Smooth muscle cell (in vitro differentiated cells): ENCODE measurements at regions not wholly inside any gene's neighbourhood (a gene's known extent, or its start where the extent isn't known, plus 50 kb on each side); places are given as distances from the start of the nearest gene placed in this dataset.

Experiments used
- DNase-seq: peaks from one replicate; lab custom pipeline; 2025; ENCODE audit not compliant: unreplicated experiment; lab: John Stamatoyannopoulos, UW
- H2AFZ ChIP-seq: fragments of 200-600 bp; sonication (generic); 2 replicates; pipeline ENCODE4 v1.6.0; 2016; ENCODE audit warnings: antibody characterized with exemption, low read depth, mild to moderate bottlenecking
- H3F3A ChIP-seq: fragments of 200-600 bp; sonication (generic); 2 replicates; pipeline ENCODE4 v1.6.0; 2017; ENCODE audit warnings: antibody characterized with exemption, low read depth
- H3K27ac ChIP-seq: fragments of 200-600 bp; sonication (generic); 2 replicates; pipeline ENCODE4 v1.5.1; 2016; ENCODE audit warnings: low read depth, mild to moderate bottlenecking
- H3K27me3 ChIP-seq: fragments of 200-600 bp; sonication (generic); 2 replicates; pipeline ENCODE4 v1.6.1; 2016; ENCODE audit warnings: low read depth, mild to moderate bottlenecking
- H3K36me3 ChIP-seq: fragments of 200-600 bp; sonication (generic); 2 replicates; pipeline ENCODE4 v1.5.1; 2016; ENCODE audit warnings: low read depth
- H3K4me1 ChIP-seq: fragments of 200-600 bp; sonication (generic); 2 replicates; pipeline ENCODE4 v1.5.1; 2016; ENCODE audit warnings: low read depth
- H3K4me2 ChIP-seq: fragments of 200-600 bp; sonication (generic); 2 replicates; pipeline ENCODE4 v1.6.0; 2016; ENCODE audit warnings: mild to moderate bottlenecking
- H3K4me3 ChIP-seq: fragments of 200-600 bp; sonication (generic); 2 replicates; pipeline ENCODE4 v1.5.1; 2016; ENCODE audit warnings: mild to moderate bottlenecking
- H3K79me2 ChIP-seq: fragments of 200-600 bp; sonication (generic); 2 replicates; pipeline ENCODE4 v1.6.0; 2016; ENCODE audit warnings: low read depth, mild to moderate bottlenecking
- H3K9ac ChIP-seq: fragments of 200-600 bp; sonication (generic); 2 replicates; pipeline ENCODE4 v1.6.0; 2016; ENCODE audit warnings: low read depth
- H3K9me3 ChIP-seq: fragments of 200-600 bp; sonication (generic); replicated peaks from 2 replicates; pipeline ENCODE4 v1.5.1; 2016; ENCODE audit warnings: low read depth
- H4K20me1 ChIP-seq: fragments of 200-600 bp; sonication (generic); 2 replicates; pipeline ENCODE4 v1.6.0; 2016; ENCODE audit warnings: low read depth
- CTCF ChIP-seq: fragments of 200-600 bp; sonication (generic); IDR thresholded peaks from 2 replicates; pipeline ENCODE4 v1.5.1; 2017; ENCODE audit warnings: borderline replicate concordance, mild to moderate bottlenecking, antibody characterized with exemption; ENCODE audit not compliant: insufficient read depth, poor library complexity, severe bottlenecking
- WGBS: methylation state at CpG from one replicate; pipeline ENCODE4 v1.1.7; 2016; ENCODE audit warnings: low lambda C conversion rate; 5-methylcytosine and 5-hydroxymethylcytosine counted together

DNA sequence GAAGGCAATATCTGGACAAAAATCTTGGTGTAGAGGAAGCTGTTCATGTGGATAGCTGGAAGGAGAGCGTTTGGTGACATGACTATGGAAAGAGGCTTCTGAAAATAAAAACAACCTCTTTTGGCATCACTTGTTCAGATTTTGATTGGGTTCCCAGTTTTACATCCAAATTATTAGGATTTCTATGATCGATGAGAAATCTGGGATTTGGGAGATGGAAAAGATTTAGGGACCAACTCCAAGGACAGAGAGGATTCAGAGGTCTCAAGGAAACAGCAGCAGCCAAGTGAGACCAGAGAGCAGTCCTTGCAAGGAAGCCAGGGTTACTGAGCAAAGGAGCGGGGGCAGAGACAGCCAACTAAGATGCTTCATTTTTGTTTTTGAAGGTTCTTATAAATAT lies 441.7 kb downstream of the TRIB2 start:
- WGBS: 72% methylated on average over 3 of the region's 3 CpGs
- no peak overlapping the region for H3K4me3 ChIP-seq

GRCh38 chr2:13180729-13181128 lies 464.0 kb downstream of the TRIB2 start:
- Histone ChIP-seq H4K20me1 (no peaks in the 10 kb centered on the region), H2AFZ (no peak overlapping the region), H3K4me2 (no peak overlapping the region), H3K36me3 (no peaks in the 10 kb centered on the region), H3K4me1 (no peaks in the 10 kb centered on the region), H3K27ac (no peak overlapping the region), H3K9ac (no peak overlapping the region), H3F3A (no peaks in the 10 kb centered on the region), H3K27me3 (no peaks in the 10 kb centered on the region), H3K4me3 (no peak overlapping the region), H3K79me2 (no peaks in the 10 kb centered on the region), H3K9me3 (peaks cover 6% of the 10 kb centered on the region)
- no peak for TF ChIP-seq CTCF
- no peak for DNase-seq
- WGBS: 89% methylated on average over 1 of the region's 1 CpG

More for the DNA sequence above, 441.7 kb downstream of the TRIB2 start:
- Histone ChIP-seq H3K4me2 (no peak overlapping the region), H3K36me3 (no peaks in the 10 kb centered on the region), H3K27ac (no peak overlapping the region), H3K9me3 (peaks cover 4% of the 10 kb centered on the region), H3K79me2 (no peaks in the 10 kb centered on the region), H3K9ac (no peak overlapping the region), H2AFZ (no peak overlapping the region), H3K4me1 (no peaks in the 10 kb centered on the region), H4K20me1 (no peaks in the 10 kb centered on the region), H3K27me3 (no peaks in the 10 kb centered on the region), H3F3A (no peaks in the 10 kb centered on the region)
- DNase-seq: no peak
- TF ChIP-seq CTCF: no peak

DNA sequence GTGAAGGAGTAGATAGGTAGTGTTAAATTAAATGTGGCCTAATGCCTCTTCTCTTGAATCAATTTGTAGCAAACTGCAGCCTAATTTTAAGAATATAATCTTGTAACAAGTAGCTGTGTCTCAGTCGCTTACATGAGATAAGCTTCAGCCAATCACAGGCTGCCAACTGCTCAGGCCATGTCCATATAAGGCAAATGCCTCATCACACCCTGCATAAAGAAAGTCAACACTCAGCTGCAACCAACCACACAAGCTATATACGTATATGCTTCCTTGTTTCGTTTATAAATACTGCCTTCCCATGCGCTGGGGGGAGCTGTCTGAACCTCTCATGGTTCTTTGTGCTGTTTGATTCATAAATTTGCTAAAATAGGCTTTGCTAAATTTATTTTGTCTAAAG lies 476.3 kb downstream of the TRIB2 start:
- H3F3A ChIP-seq: no peaks in the 10 kb centered on the region
- 73% methylated on average over 4 of the region's 4 CpGs for WGBS
- no peak overlapping the region for H2AFZ ChIP-seq
- H3K4me2 ChIP-seq: no peak overlapping the region
- no peaks in the 10 kb centered on the region for H3K27me3 ChIP-seq
- no peaks in the 10 kb centered on the region for H3K36me3 ChIP-seq
- no peak for DNase-seq
- H3K9ac ChIP-seq: no peak overlapping the region
- H3K4me3 ChIP-seq: no peak overlapping the region
- no peaks in the 10 kb centered on the region for H3K79me2 ChIP-seq
- H3K27ac ChIP-seq: no peak overlapping the region
- no peak for TF ChIP-seq CTCF
- no peaks in the 10 kb centered on the region for H4K20me1 ChIP-seq
- no peaks in the 10 kb centered on the region for H3K4me1 ChIP-seq
- H3K9me3 ChIP-seq: no peaks in the 10 kb centered on the region

GRCh38 chr2:13193900-13194299 lies 477.2 kb downstream of the TRIB2 start:
- Histone ChIP-seq H3K4me3 (no peak overlapping the region), H3K27ac (no peak overlapping the region), H4K20me1 (no peaks in the 10 kb centered on the region), H2AFZ (no peak overlapping the region), H3K9ac (no peak overlapping the region), H3K9me3 (no peaks in the 10 kb centered on the region), H3K79me2 (no peaks in the 10 kb centered on the region), H3K4me1 (no peaks in the 10 kb centered on the region), H3K36me3 (no peaks in the 10 kb centered on the region), H3F3A (no peaks in the 10 kb centered on the region), H3K4me2 (no peak overlapping the region), H3K27me3 (no peaks in the 10 kb centered on the region)
- no peak for DNase-seq
- TF ChIP-seq CTCF: peak; percentile 39
- WGBS: 12% methylated on average over 1 of the region's 1 CpG
